ENCODE measurements at regions not wholly inside any gene's neighbourhood (a gene's known extent, or its start where the extent isn't known, plus 50 kb on each side); places are given as distances from the start of the nearest gene placed in this dataset.

GRCh38 chr10:78540355-78541076 lies 506.9 kb downstream of the RPS24 start:
- TF ChIP-seq POLR2AphosphoS5 (IDR thresholded peaks at IDR 0.05; ENCODE audit: borderline replicate concordance, low read depth, low read length) (no peak), EZH2 (IDR thresholded peaks at IDR 0.05) (no peak)

Measured in SK-N-MC (cell line).